ENCODE measurements at regions not wholly inside any gene's neighbourhood (a gene's known extent, or its start where the extent isn't known, plus 50 kb on each side); places are given as distances from the start of the nearest gene placed in this dataset.

DNA sequence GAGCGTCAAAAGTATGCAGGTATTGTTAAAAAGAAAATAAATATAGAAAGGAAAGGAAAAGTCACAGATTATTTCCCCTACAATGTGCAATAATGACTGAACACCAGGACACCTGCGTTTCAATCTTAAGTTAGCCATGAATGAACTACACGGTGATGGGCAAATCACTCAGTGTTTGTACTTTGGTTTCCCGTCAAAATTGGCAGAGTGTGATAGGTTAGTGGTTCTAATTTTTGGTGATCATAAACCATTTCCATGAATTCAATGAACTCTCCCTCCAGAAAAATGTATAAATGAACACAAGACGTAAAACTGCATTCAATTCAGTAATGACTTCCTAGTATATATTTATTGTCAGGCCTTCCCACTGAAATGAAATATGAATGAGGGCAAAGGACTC lies 59.0 kb upstream of the ITGA1 start:
- Histone ChIP-seq H3K27ac (ENCODE audit: poor library complexity, severe bottlenecking) (no peak overlapping the region), H3K36me3 (ENCODE audit: low read depth) (no peaks in the 10 kb centered on the region)

DNA sequence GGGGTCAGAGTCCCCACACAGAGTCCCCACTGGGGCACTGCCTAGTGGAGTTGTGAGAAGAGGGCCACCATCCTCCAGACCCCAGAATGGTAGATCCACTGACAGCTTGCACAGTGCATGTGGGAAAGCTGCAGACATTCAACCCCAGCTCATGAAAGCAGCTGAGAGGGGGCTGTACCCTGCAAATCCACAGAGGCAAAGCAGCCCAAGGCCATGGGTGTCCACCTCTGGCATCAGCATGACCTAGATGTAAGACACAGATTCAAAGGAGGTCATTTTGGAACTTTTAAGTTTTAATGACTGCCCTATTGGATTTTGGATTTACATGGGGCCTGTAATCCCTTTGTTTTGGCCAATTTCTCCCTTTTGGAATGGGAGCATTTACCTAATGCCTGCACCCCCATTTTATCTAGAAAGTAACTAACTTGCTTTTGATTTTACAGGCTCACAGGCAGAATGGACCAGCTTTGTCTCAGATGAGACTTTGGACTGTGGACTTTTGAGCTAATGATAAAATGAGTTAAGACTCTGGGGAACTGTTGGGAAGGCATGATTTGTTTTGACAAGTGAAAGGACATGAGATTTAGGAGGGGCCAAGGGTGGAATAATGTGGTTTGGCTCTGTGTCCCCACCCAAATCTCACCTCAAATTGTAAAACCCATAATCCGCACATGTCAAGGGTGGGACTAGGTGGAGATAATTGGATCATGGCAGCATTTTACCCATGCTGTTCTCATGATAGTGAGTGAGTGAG lies 56.3 kb upstream of the ITGA1 start:
- peaks cover 17% of the 10 kb centered on the region for H3K4me1 ChIP-seq (ENCODE audit: insufficient read depth, poor library complexity, severe bottlenecking)
- no peaks in the 10 kb centered on the region for H3K27me3 ChIP-seq (ENCODE audit: insufficient read depth, poor library complexity, severe bottlenecking)
- TF ChIP-seq, protein P1, sequence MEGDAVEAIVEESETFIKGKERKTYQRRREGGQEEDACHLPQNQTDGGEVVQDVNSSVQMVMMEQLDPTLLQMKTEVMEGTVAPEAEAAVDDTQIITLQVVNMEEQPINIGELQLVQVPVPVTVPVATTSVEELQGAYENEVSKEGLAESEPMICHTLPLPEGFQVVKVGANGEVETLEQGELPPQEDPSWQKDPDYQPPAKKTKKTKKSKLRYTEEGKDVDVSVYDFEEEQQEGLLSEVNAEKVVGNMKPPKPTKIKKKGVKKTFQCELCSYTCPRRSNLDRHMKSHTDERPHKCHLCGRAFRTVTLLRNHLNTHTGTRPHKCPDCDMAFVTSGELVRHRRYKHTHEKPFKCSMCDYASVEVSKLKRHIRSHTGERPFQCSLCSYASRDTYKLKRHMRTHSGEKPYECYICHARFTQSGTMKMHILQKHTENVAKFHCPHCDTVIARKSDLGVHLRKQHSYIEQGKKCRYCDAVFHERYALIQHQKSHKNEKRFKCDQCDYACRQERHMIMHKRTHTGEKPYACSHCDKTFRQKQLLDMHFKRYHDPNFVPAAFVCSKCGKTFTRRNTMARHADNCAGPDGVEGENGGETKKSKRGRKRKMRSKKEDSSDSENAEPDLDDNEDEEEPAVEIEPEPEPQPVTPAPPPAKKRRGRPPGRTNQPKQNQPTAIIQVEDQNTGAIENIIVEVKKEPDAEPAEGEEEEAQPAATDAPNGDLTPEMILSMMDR (IDR thresholded peaks at IDR 0.05; ENCODE audit: poor library complexity, severe bottlenecking) = no peak
- H3K36me3 ChIP-seq (ENCODE audit: low read depth) = no peaks in the 10 kb centered on the region
- H3K9me3 ChIP-seq (ENCODE audit: severe bottlenecking) = no peaks in the 10 kb centered on the region
- H3K4me3 ChIP-seq (ENCODE audit: severe bottlenecking) = no peak overlapping the region
- DNase-seq (ENCODE audit: low spot score) (no peak), ATAC-seq (ENCODE audit: low read depth) (no peak)
- no peak overlapping the region for H3K27ac ChIP-seq (ENCODE audit: poor library complexity, severe bottlenecking)

More for the DNA sequence above, 59.0 kb upstream of the ITGA1 start:
- ATAC-seq (ENCODE audit: low read depth) = no peak
- Histone ChIP-seq H3K9me3 (ENCODE audit: severe bottlenecking) (no peaks in the 10 kb centered on the region), H3K4me3 (ENCODE audit: severe bottlenecking) (no peak overlapping the region), H3K27me3 (ENCODE audit: insufficient read depth, poor library complexity, severe bottlenecking) (no peaks in the 10 kb centered on the region), H3K4me1 (ENCODE audit: insufficient read depth, poor library complexity, severe bottlenecking) (peaks cover 29% of the 10 kb centered on the region)
- TF ChIP-seq, protein P1 (IDR thresholded peaks at IDR 0.05; ENCODE audit: poor library complexity, severe bottlenecking) = no peak
- no peak for DNase-seq (ENCODE audit: low spot score)

DNA sequence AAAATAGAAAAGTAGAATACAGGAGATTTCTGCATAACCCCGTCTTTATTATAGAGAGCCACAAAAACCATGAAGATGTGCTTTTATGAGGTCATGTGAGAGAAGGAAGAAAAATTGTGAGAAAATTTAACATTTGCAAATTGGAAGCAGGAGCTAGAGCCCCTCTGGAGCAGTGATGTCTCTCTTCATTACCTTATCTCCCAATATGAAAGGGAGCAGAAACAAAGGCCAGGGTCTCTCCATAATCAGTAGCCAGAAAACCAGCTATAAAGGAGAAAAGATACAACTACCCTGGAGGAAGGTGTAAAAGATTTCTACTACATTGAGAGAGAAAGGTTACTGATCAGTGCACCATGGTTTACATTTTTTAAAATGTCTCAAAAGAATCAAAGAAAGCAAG lies 53.2 kb upstream of the ITGA1 start:
- ATAC-seq (ENCODE audit: low read depth) (no peak), DNase-seq (ENCODE audit: low spot score) (no peak)
- no peaks in the 10 kb centered on the region for H3K36me3 ChIP-seq (ENCODE audit: low read depth)
- no peak overlapping the region for H3K27ac ChIP-seq (ENCODE audit: poor library complexity, severe bottlenecking)
- no peaks in the 10 kb centered on the region for H3K9me3 ChIP-seq (ENCODE audit: severe bottlenecking)
- no peak overlapping the region for H3K4me3 ChIP-seq (ENCODE audit: severe bottlenecking)
- H3K27me3 ChIP-seq (ENCODE audit: insufficient read depth, poor library complexity, severe bottlenecking) = no peaks in the 10 kb centered on the region
- H3K4me1 ChIP-seq (ENCODE audit: insufficient read depth, poor library complexity, severe bottlenecking) = no peaks in the 10 kb centered on the region
- TF ChIP-seq, protein P1 (IDR thresholded peaks at IDR 0.05; ENCODE audit: poor library complexity, severe bottlenecking) = no peak

DNA sequence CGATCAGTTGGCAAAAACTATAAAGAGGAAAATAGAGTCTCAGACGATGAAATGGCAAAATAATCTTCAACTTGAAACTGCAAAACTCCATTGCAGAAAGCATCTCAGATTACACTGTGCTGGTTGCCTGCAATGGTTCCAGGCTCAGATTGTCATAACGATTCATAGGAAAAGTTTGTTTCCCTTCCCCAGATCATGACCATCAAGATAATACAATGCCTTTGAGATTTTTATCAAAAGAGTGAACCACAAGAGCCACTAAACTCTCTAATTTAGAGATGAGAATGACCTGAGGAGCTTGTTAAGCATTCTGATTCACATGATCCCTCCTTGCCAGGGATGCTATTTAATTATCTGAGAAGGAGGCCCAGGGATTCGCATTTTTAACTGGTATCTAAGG lies 52.6 kb upstream of the ITGA1 start:
- H3K9me3 ChIP-seq (ENCODE audit: severe bottlenecking) = no peaks in the 10 kb centered on the region

More for the DNA sequence above, 52.6 kb upstream of the ITGA1 start:
- DNase-seq (ENCODE audit: low spot score) (no peak), ATAC-seq (ENCODE audit: low read depth) (no peak)
- TF ChIP-seq, protein P1 (IDR thresholded peaks at IDR 0.05; ENCODE audit: poor library complexity, severe bottlenecking) = no peak
- no peak overlapping the region for H3K4me3 ChIP-seq (ENCODE audit: severe bottlenecking)
- H3K27ac ChIP-seq (ENCODE audit: poor library complexity, severe bottlenecking) = no peak overlapping the region
- H3K4me1 ChIP-seq (ENCODE audit: insufficient read depth, poor library complexity, severe bottlenecking) = no peaks in the 10 kb centered on the region
- H3K36me3 ChIP-seq (ENCODE audit: low read depth) = no peaks in the 10 kb centered on the region
- H3K27me3 ChIP-seq (ENCODE audit: insufficient read depth, poor library complexity, severe bottlenecking) = no peaks in the 10 kb centered on the region

All from RWPE2 (cell line).